Loucy (cell line): ENCODE measurements at regions not wholly inside any gene's neighbourhood (a gene's known extent, or its start where the extent isn't known, plus 50 kb on each side); places are given as distances from the start of the nearest gene placed in this dataset.

Experiments used
- H2AFZ ChIP-seq: fragments of 200-600 bp; sonication (generic); 2 replicates; pipeline ENCODE4 v1.6.0; 2016; ENCODE audit warnings: antibody characterized with exemption, mild to moderate bottlenecking, low read length, moderate library complexity
- H3F3A ChIP-seq: fragments of 200-600 bp; 2 replicates; pipeline ENCODE4 v1.6.0; 2016; ENCODE audit warnings: antibody characterized with exemption, low read depth, mild to moderate bottlenecking
- H3K27me3 ChIP-seq: fragments of 200-600 bp; sonication (generic); 2 replicates; pipeline ENCODE4 v1.6.1; 2014; ENCODE audit warnings: low read length, mild to moderate bottlenecking; ENCODE audit not compliant: insufficient read depth, poor library complexity, severe bottlenecking
- H3K36me3 ChIP-seq: fragments of 200-600 bp; sonication (generic); 2 replicates; pipeline ENCODE4 v1.6.1; 2016; ENCODE audit warnings: low read length; ENCODE audit not compliant: insufficient read depth
- H3K4me1 ChIP-seq: fragments of 200-600 bp; sonication (generic); 2 replicates; pipeline ENCODE4 v1.5.1; 2014; ENCODE audit warnings: low read length, mild to moderate bottlenecking; ENCODE audit not compliant: insufficient read depth, poor library complexity, severe bottlenecking
- H3K4me2 ChIP-seq: fragments of 200-600 bp; sonication (generic); 2 replicates; pipeline ENCODE4 v1.6.0; 2014; ENCODE audit warnings: antibody characterized with exemption, low read length, low read depth, mild to moderate bottlenecking; ENCODE audit not compliant: poor library complexity, severe bottlenecking
- H3K4me3 ChIP-seq: fragments of 200-600 bp; sonication (generic); 2 replicates; pipeline ENCODE4 v1.5.1; 2014; ENCODE audit warnings: low read length, mild to moderate bottlenecking, mixed read lengths; ENCODE audit not compliant: poor library complexity, severe bottlenecking
- H3K79me2 ChIP-seq: fragments of 200-600 bp; sonication (generic); 2 replicates; pipeline ENCODE4 v1.6.1; 2014; ENCODE audit warnings: low read length; ENCODE audit not compliant: insufficient read depth
- H3K9ac ChIP-seq: fragments of 200-600 bp; sonication (generic); 2 replicates; pipeline ENCODE4 v1.6.0; 2014; ENCODE audit warnings: mild to moderate bottlenecking, low read depth, low read length, moderate library complexity; ENCODE audit not compliant: poor library complexity, severe bottlenecking
- H3K9me2 ChIP-seq: fragments of 200-600 bp; sonication (generic); replicated peaks from 2 replicates; pipeline ENCODE4 v1.6.1; 2016; ENCODE audit warnings: low read depth, low read length, mixed read lengths
- H3K9me3 ChIP-seq: fragments of 200-600 bp; sonication (generic); 2 replicates; pipeline ENCODE4 v1.6.1; 2014; ENCODE audit warnings: mild to moderate bottlenecking, antibody characterized with exemption, low read length, low read depth; ENCODE audit not compliant: insufficient read depth
- H4K20me1 ChIP-seq: fragments of 200-600 bp; sonication (generic); 2 replicates; pipeline ENCODE4 v1.6.0; 2014; ENCODE audit warnings: antibody characterized with exemption, low read length, mild to moderate bottlenecking; ENCODE audit not compliant: insufficient read depth, poor library complexity, severe bottlenecking
- CTCF ChIP-seq: fragments of 200-600 bp; sonication (generic); conservative IDR thresholded peaks from 2 replicates; pipeline ENCODE4 v1.5.1; 2014; ENCODE audit warnings: mild to moderate bottlenecking, antibody characterized with exemption, low read length
- EZH2phosphoT487 ChIP-seq: fragments of 200-600 bp; IDR thresholded peaks from 2 replicates; pipeline ENCODE4 v1.6.1; 2018; ENCODE audit warnings: antibody characterized with exemption, mild to moderate bottlenecking, moderate library complexity, borderline replicate concordance

- Histone ChIP-seq H3K79me2 (no peaks in the 10 kb centered on the region), H3K36me3 (no peaks in the 10 kb centered on the region), H3K27me3 (no peaks in the 10 kb centered on the region), H3K9me3 (no peaks in the 10 kb centered on the region), H3F3A (no peaks in the 10 kb centered on the region), H3K4me1 (no peaks in the 10 kb centered on the region), H3K4me3 (no peak overlapping the region), H3K9me2 (no peaks in the 10 kb centered on the region), H4K20me1 (no peaks in the 10 kb centered on the region), H3K9ac (no peak overlapping the region), H2AFZ (no peak overlapping the region), H3K4me2 (no peak overlapping the region)
- no peak for TF ChIP-seq EZH2phosphoT487
- TF ChIP-seq CTCF, result no peak
These were observed 374.8 kb upstream of the CDH4 start for GRCh38 chr20:60877071-60877857.

- no peaks in the 10 kb centered on the region for H3K9me3 ChIP-seq
- no peaks in the 10 kb centered on the region for H3K79me2 ChIP-seq
- H3K4me3 ChIP-seq, result no peak overlapping the region
- TF ChIP-seq EZH2phosphoT487, result no peak
- no peak for TF ChIP-seq CTCF
- no peaks in the 10 kb centered on the region for H3F3A ChIP-seq
- no peak overlapping the region for H3K9ac ChIP-seq
- H3K36me3 ChIP-seq, result no peaks in the 10 kb centered on the region
- no peaks in the 10 kb centered on the region for H3K27me3 ChIP-seq
- no peaks in the 10 kb centered on the region for H3K4me1 ChIP-seq
- H3K4me2 ChIP-seq, result no peak overlapping the region
- no peaks in the 10 kb centered on the region for H3K9me2 ChIP-seq
- H2AFZ ChIP-seq, result no peak overlapping the region
- H4K20me1 ChIP-seq, result no peaks in the 10 kb centered on the region
These were observed 369.2 kb upstream of the CDH4 start for GRCh38 chr20:60882836-60883235.

GRCh38 chr20:60883496-60883895 lies 368.6 kb upstream of the CDH4 start:
- H3K27me3 ChIP-seq, result no peaks in the 10 kb centered on the region
- TF ChIP-seq EZH2phosphoT487 (no peak), CTCF (no peak)
- no peak overlapping the region for H3K4me2 ChIP-seq
- no peaks in the 10 kb centered on the region for H3F3A ChIP-seq
- H4K20me1 ChIP-seq, result no peaks in the 10 kb centered on the region
- H3K9ac ChIP-seq, result no peak overlapping the region
- H3K9me3 ChIP-seq, result no peaks in the 10 kb centered on the region
- H3K79me2 ChIP-seq, result no peaks in the 10 kb centered on the region
- H2AFZ ChIP-seq, result no peak overlapping the region
- no peaks in the 10 kb centered on the region for H3K9me2 ChIP-seq
- no peak overlapping the region for H3K4me3 ChIP-seq
- H3K4me1 ChIP-seq, result no peaks in the 10 kb centered on the region
- H3K36me3 ChIP-seq, result no peaks in the 10 kb centered on the region
